Panc1 (cell line): ENCODE measurements at regions not wholly inside any gene's neighbourhood (a gene's known extent, or its start where the extent isn't known, plus 50 kb on each side); places are given as distances from the start of the nearest gene placed in this dataset.

Source experiments
- ATAC-seq: fragments of 200-7000 bp; cut with Tn5 transposase; 2 replicates; pipeline ENCODE4 v1.9.1; 2020; ENCODE audit warnings: mild to moderate bottlenecking, moderate library complexity
- BruUV-seq: library from RNA; stranded (reverse); fragments of 400-500 nt; replicated peaks from 2 replicates; lab custom pipeline; 2021; lab: Mats Ljungman, UMichigan
- CTCF ChIA-PET: fragments of 300-600 bp; sonication (Branson Sonifier 250); formaldehyde crosslinking; loops from one replicate; lab custom pipeline; 2022; ENCODE audit warnings: antibody characterized with exemption; lab: Charles Lee
- POLR2A ChIA-PET: fragments of 300-600 bp; sonication (Branson Sonifier 250); formaldehyde crosslinking; loops from one replicate; lab custom pipeline; 2022; ENCODE audit warnings: antibody characterized with exemption; lab: Charles Lee
- DNase-seq: peaks from one replicate; pipeline ENCODE4 v3.0.0-alpha.2; 2010; ENCODE audit warnings: low read depth, low spot score
- H3K27ac ChIP-seq: 2 replicates; pipeline ENCODE4 v1.5.1; 2011; ENCODE audit warnings: mild to moderate bottlenecking, low read length, inconsistent platforms
- H3K27me3 ChIP-seq: fragments of 200-500 bp; sonication (Bioruptor generic); 2 replicates; pipeline ENCODE4 v1.6.0; 2014; ENCODE audit warnings: low read length, inconsistent platforms; ENCODE audit not compliant: control insufficient read depth, insufficient read depth
- H3K36me3 ChIP-seq: fragments of 200-500 bp; sonication (Bioruptor generic); 2 replicates; pipeline ENCODE4 v1.5.1; 2014; ENCODE audit warnings: inconsistent platforms, mild to moderate bottlenecking, low read length, moderate library complexity; ENCODE audit not compliant: control insufficient read depth, insufficient read depth
- H3K4me1 ChIP-seq: 2 replicates; pipeline ENCODE4 v1.5.1; 2011; ENCODE audit warnings: inconsistent platforms, mild to moderate bottlenecking, low read length, moderate library complexity; ENCODE audit not compliant: control insufficient read depth, insufficient read depth
- H3K4me3 ChIP-seq, 2 experiments: 2 replicates each; pipeline ENCODE4 v1.5.1; 2011 to 2012; ENCODE audit warnings: low read depth in 2 of 2, low read length in 2 of 2, mild to moderate bottlenecking in 2 of 2, inconsistent platforms in 1 of 2, moderate library complexity in 1 of 2
- H3K9me3 ChIP-seq: fragments of 200-500 bp; sonication (Bioruptor generic); 2 replicates; pipeline ENCODE4 v1.5.1; 2014; ENCODE audit warnings: low read depth, mild to moderate bottlenecking, inconsistent platforms, low read length, moderate library complexity; ENCODE audit not compliant: control insufficient read depth, insufficient read depth
- CTCF ChIP-seq: fragments of 450-650 bp; IDR thresholded peaks from 2 replicates; pipeline ENCODE4 v1.5.1; 2017; ENCODE audit warnings: mild to moderate bottlenecking
- POLR2AphosphoS5 ChIP-seq: IDR thresholded peaks from 2 replicates; pipeline ENCODE4 v1.6.1; 2012; ENCODE audit warnings: mild to moderate bottlenecking, low read depth, low read length, moderate library complexity
- REST ChIP-seq, 2 experiments: IDR thresholded peaks; 2 replicates each; pipeline ENCODE4 v1.6.1; 2011 to 2012; ENCODE audit warnings: low read depth in 2 of 2, control low read depth in 1 of 2, low read length in 1 of 2, mild to moderate bottlenecking in 1 of 2, moderate library complexity in 1 of 2; ENCODE audit not compliant: insufficient read depth in 1 of 2
- SIN3A ChIP-seq: IDR thresholded peaks from 2 replicates; pipeline ENCODE4 v1.6.1; 2012; ENCODE audit warnings: low read depth, mild to moderate bottlenecking, low read length, moderate library complexity, borderline replicate concordance; ENCODE audit not compliant: insufficient read depth
- TCF7L2 ChIP-seq: IDR thresholded peaks from 2 replicates; pipeline ENCODE4 v1.6.1; 2011; ENCODE audit warnings: mild to moderate bottlenecking, low read depth, low read length, inconsistent platforms
- in situ Hi-C: cut with HindIII; loops from 2 replicates; pipeline ENCODE4 v1.10.0; 2016; ENCODE audit warnings: low sequenced_read_pairs, low pct_unique_long_range_greater_than_20kb
- intact Hi-C: fragments of 100-400 bp; cut with micrococcal nuclease; formaldehyde crosslinking; loops from one replicate; pipeline ENCODE4 v1.10.0; 2022; ENCODE audit not compliant: unreplicated experiment

GRCh38 chr9:82457298-82457697 is 468.7 kb downstream of the SPATA31D1 start:
- Histone ChIP-seq H3K4me3 (no peak overlapping the region), H3K27me3 (no peaks in the 10 kb centered on the region), H3K27ac (no peak overlapping the region), H3K36me3 (no peaks in the 10 kb centered on the region), H3K9me3 (no peaks in the 10 kb centered on the region), H3K4me1 (no peaks in the 10 kb centered on the region)
- ATAC-seq (no peak), DNase-seq (no peak)
- intact Hi-C loops (no loop called here), in situ Hi-C loops (no loop called here)
- ChIA-PET CTCF (no interaction called here), POLR2A (no interaction called here)
- TF ChIP-seq REST (IDR thresholded peaks at IDR 0.05; ENCODE audit: insufficient read depth in 1 of 2, low read depth in 2 of 2, low read length in 1 of 2) (no peak), TCF7L2 (no peak), POLR2AphosphoS5 (no peak), CTCF (no peak), SIN3A (no peak)
- BruUV-seq, result no TSS peak

DNA sequence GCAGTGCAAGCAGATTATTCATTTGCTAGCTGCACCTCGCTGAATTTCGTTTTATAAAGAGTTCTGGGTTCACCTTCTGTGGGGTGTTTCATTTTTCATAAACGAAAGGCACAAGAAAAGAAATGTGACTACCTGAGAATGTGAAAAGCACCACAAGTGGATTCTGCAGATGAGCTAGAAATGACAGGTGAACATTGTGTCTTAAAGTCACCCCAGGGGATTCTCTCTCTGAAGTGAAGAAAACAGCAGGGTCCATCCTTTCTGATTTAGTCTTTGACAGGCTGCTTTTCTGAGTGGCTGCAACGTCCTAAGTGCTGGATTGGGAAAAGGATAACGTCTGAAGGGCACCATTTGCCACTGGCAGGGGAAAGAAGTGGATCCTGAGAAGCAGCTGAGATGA is 469.3 kb downstream of the SPATA31D1 start:
- ChIA-PET POLR2A (no interaction called here), CTCF (no interaction called here)
- intact Hi-C loops, result no loop called here
- Histone ChIP-seq H3K9me3 (no peaks in the 10 kb centered on the region), H3K27me3 (no peaks in the 10 kb centered on the region), H3K4me3 (no peak overlapping the region), H3K27ac (no peak overlapping the region), H3K4me1 (no peaks in the 10 kb centered on the region), H3K36me3 (no peaks in the 10 kb centered on the region)
- in situ Hi-C loops, result no loop called here
- DNase-seq (no peak), ATAC-seq (no peak)
- TF ChIP-seq POLR2AphosphoS5, result no peak
- no peak for TF ChIP-seq SIN3A
- TF ChIP-seq REST (IDR thresholded peaks at IDR 0.05; ENCODE audit: insufficient read depth in 1 of 2, low read depth in 2 of 2, low read length in 1 of 2), result no peak
- TF ChIP-seq TCF7L2, result no peak
- TF ChIP-seq CTCF, result no peak
- no TSS peak for BruUV-seq
